ENCODE measurements at regions not wholly inside any gene's neighbourhood (a gene's known extent, or its start where the extent isn't known, plus 50 kb on each side); places are given as distances from the start of the nearest gene placed in this dataset.

DNA sequence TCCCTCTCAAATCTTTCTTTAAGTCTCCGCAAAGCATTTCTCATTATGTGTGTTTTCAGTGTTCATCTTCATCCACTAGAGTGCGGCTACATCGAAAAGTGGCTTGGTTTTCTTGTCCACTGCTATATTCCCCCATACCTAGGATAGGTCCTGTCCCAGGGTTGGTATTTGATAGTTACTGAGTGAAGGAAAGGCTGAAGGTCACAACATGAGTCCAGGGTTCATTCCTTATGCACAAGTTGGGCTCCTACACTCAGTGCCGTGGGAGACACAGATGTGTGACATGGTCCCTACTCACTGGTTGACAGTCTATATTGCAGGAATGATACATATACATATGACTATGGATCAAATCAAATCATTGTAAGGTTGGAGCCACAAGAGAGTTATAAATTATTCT is 55.4 kb upstream of the RELL1 start:
- H3K4me3 ChIP-seq (ENCODE audit: low read depth, low read length): no peak overlapping the region
- TF ChIP-seq, protein P1, sequence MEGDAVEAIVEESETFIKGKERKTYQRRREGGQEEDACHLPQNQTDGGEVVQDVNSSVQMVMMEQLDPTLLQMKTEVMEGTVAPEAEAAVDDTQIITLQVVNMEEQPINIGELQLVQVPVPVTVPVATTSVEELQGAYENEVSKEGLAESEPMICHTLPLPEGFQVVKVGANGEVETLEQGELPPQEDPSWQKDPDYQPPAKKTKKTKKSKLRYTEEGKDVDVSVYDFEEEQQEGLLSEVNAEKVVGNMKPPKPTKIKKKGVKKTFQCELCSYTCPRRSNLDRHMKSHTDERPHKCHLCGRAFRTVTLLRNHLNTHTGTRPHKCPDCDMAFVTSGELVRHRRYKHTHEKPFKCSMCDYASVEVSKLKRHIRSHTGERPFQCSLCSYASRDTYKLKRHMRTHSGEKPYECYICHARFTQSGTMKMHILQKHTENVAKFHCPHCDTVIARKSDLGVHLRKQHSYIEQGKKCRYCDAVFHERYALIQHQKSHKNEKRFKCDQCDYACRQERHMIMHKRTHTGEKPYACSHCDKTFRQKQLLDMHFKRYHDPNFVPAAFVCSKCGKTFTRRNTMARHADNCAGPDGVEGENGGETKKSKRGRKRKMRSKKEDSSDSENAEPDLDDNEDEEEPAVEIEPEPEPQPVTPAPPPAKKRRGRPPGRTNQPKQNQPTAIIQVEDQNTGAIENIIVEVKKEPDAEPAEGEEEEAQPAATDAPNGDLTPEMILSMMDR (conservative IDR thresholded peaks at IDR 0.05; ENCODE audit: low read depth, low read length): no peak
- no peak for DNase-seq (ENCODE audit: low read depth)

DNA sequence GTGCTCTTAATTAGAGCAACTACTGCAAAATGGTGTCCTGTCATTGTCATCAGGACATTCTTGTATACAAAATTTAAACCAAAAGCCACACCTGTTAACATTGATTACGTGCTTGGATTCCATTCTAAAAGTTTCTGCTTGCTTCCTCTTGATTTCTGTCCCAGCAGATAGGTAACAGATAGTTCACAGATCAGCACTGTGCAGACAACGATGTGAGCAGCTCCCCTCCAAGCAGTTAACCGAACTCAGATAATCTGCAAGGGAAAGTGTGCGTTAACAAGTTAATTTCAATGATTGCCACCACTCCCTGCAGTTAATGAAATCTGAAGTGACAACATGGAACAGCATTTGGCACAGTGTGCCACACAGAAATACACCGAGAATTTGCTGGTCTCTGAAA is 54.4 kb upstream of the RELL1 start:
- H3K4me3 ChIP-seq (ENCODE audit: low read depth, low read length): no peak overlapping the region
- TF ChIP-seq, protein P1 (conservative IDR thresholded peaks at IDR 0.05; ENCODE audit: low read depth, low read length): no peak

DNA sequence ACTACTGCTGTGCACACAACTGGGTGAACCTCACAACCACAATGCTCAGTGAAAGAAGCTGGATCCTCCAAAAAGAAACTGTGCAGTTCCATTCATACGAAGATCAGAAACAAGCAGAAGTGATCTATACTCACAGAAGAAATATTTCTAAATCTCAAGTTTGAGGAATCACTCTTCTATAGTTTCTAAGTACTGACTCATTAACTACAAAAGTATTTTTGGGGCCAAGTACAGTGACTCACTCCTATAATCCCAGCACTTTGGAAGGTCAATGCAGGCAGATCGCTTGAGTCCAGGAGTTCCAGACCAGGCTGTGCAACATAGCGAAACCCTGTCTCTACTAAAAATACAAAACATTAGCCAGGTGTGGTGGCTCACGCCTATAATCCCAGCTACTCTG is 51.3 kb upstream of the RELL1 start:
- TF ChIP-seq, protein P1 (conservative IDR thresholded peaks at IDR 0.05; ENCODE audit: low read depth, low read length): no peak
- DNase-seq (ENCODE audit: low read depth): peak; percentile 61
- H3K4me3 ChIP-seq (ENCODE audit: low read depth, low read length): no peak overlapping the region

More for the DNA sequence above, 54.4 kb upstream of the RELL1 start:
- DNase-seq (ENCODE audit: low read depth): no peak

Measured in choroid plexus epithelial cell (primary cell).